ENCODE measurements at regions not wholly inside any gene's neighbourhood (a gene's known extent, or its start where the extent isn't known, plus 50 kb on each side); places are given as distances from the start of the nearest gene placed in this dataset.

GRCh38 chr2:221109552-221109951 is 462.6 kb downstream of the EPHA4 start:
- Histone ChIP-seq H3K36me3 (no peaks in the 10 kb centered on the region), H3K9me3 (no peaks in the 10 kb centered on the region), H3K27me3 (no peaks in the 10 kb centered on the region), H3K4me1 (peaks cover 0 to 2% of the 10 kb centered on the region in 2 donors), H3K27ac (no peak overlapping the region), H3K4me3 (no peak overlapping the region)
- no peak for TF ChIP-seq CTCF (IDR thresholded peaks at IDR 0.05)
- intact Hi-C loops (cut with DNase I): no loop called here
- ATAC-seq (no peak), DNase-seq (no peak)

GRCh38 chr2:221111739-221112138 is 460.4 kb downstream of the EPHA4 start:
- Histone ChIP-seq H3K27me3 (no peaks in the 10 kb centered on the region), H3K4me3 (no peak overlapping the region), H3K9me3 (no peaks in the 10 kb centered on the region), H3K36me3 (no peaks in the 10 kb centered on the region), H3K27ac (no peak overlapping the region), H3K4me1 (no peaks in the 10 kb centered on the region)
- ATAC-seq (no peak), DNase-seq (no peak)
- intact Hi-C loops (cut with DNase I): no loop called here
- TF ChIP-seq CTCF (IDR thresholded peaks at IDR 0.05): no peak

- H3K9me3 ChIP-seq: no peaks in the 10 kb centered on the region
- no peak for TF ChIP-seq CTCF (IDR thresholded peaks at IDR 0.05)
- ATAC-seq: no peak
- H3K4me3 ChIP-seq: no peak overlapping the region
- H3K36me3 ChIP-seq: no peaks in the 10 kb centered on the region
- no peak for DNase-seq
- H3K4me1 ChIP-seq: no peaks in the 10 kb centered on the region
- intact Hi-C loops (cut with DNase I): no loop called here
- no peaks in the 10 kb centered on the region for H3K27me3 ChIP-seq
- H3K27ac ChIP-seq: no peak overlapping the region
These were observed 459.4 kb downstream of the EPHA4 start for GRCh38 chr2:221112744-221113143.

- ATAC-seq (no peak), DNase-seq (no peak)
- no peak overlapping the region for H3K4me3 ChIP-seq
- no peaks in the 10 kb centered on the region for H3K27me3 ChIP-seq
- H3K9me3 ChIP-seq: no peaks in the 10 kb centered on the region
- H3K4me1 ChIP-seq: no peaks in the 10 kb centered on the region
- no peaks in the 10 kb centered on the region for H3K36me3 ChIP-seq
- H3K27ac ChIP-seq: no peak overlapping the region
- intact Hi-C loops (cut with DNase I): no loop called here
- no peak for TF ChIP-seq CTCF (IDR thresholded peaks at IDR 0.05)
These were observed 456.2 kb downstream of the EPHA4 start for GRCh38 chr2:221115944-221116343.

GRCh38 chr2:221120643-221121042 is 451.5 kb downstream of the EPHA4 start:
- Histone ChIP-seq H3K4me1 (no peaks in the 10 kb centered on the region), H3K9me3 (no peaks in the 10 kb centered on the region), H3K27ac (no peak overlapping the region), H3K4me3 (no peak overlapping the region), H3K36me3 (no peaks in the 10 kb centered on the region), H3K27me3 (no peaks in the 10 kb centered on the region)
- ATAC-seq (no peak), DNase-seq (no peak)
- intact Hi-C loops (cut with DNase I): no loop called here
- no peak for TF ChIP-seq CTCF (IDR thresholded peaks at IDR 0.05)
